NB4 (cell line): ENCODE measurements at regions not wholly inside any gene's neighbourhood (a gene's known extent, or its start where the extent isn't known, plus 50 kb on each side); places are given as distances from the start of the nearest gene placed in this dataset.

Experiments used
- MYC ChIP-seq: IDR thresholded peaks from 2 replicates; pipeline ENCODE4 v1.6.1; 2011; ENCODE audit warnings: low read depth, low read length
- TF ChIP-seq, protein P1 (sequence below): IDR thresholded peaks from one replicate; pipeline ENCODE4 v1.5.1; 2012; ENCODE audit warnings: low read depth, low read length

- no peak for TF ChIP-seq MYC
- TF ChIP-seq, protein P1, sequence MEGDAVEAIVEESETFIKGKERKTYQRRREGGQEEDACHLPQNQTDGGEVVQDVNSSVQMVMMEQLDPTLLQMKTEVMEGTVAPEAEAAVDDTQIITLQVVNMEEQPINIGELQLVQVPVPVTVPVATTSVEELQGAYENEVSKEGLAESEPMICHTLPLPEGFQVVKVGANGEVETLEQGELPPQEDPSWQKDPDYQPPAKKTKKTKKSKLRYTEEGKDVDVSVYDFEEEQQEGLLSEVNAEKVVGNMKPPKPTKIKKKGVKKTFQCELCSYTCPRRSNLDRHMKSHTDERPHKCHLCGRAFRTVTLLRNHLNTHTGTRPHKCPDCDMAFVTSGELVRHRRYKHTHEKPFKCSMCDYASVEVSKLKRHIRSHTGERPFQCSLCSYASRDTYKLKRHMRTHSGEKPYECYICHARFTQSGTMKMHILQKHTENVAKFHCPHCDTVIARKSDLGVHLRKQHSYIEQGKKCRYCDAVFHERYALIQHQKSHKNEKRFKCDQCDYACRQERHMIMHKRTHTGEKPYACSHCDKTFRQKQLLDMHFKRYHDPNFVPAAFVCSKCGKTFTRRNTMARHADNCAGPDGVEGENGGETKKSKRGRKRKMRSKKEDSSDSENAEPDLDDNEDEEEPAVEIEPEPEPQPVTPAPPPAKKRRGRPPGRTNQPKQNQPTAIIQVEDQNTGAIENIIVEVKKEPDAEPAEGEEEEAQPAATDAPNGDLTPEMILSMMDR, result no peak
These were observed 240.9 kb upstream of the DIO3 start for GRCh38 chr14:101320396-101320795.
